ENCODE measurements at regions not wholly inside any gene's neighbourhood (a gene's known extent, or its start where the extent isn't known, plus 50 kb on each side); places are given as distances from the start of the nearest gene placed in this dataset.

DNA sequence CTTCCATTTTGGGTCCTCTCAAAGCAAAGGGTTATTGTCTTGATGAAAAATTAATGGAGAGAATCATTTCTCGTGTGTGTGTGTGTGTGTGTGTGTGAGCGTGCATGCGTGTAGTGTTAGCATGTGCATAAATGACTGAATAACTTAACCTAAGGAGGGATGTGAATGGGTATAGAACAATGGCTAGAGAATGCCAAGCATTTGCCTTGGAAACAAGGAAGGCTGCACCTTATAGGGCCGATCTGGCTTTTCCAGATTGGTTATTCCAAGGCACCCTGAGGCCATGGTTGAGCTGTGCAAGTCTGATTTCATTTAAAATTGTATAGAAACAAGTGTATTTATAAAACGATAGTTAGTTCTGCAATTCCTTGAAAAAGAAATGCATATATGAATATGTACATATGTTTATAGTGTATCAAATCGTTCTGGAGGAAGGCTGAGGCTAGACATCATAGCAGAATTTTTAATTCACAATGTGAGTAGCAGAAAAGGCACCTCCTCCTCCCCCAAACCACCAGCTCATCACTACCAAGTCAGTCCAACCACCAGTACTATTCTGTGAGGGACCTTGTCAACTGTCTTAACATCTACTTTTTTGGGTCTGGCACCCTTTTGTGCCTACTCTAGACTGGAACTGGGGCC is 322.7 kb upstream of the ISX start:
- TF ChIP-seq, protein P1, sequence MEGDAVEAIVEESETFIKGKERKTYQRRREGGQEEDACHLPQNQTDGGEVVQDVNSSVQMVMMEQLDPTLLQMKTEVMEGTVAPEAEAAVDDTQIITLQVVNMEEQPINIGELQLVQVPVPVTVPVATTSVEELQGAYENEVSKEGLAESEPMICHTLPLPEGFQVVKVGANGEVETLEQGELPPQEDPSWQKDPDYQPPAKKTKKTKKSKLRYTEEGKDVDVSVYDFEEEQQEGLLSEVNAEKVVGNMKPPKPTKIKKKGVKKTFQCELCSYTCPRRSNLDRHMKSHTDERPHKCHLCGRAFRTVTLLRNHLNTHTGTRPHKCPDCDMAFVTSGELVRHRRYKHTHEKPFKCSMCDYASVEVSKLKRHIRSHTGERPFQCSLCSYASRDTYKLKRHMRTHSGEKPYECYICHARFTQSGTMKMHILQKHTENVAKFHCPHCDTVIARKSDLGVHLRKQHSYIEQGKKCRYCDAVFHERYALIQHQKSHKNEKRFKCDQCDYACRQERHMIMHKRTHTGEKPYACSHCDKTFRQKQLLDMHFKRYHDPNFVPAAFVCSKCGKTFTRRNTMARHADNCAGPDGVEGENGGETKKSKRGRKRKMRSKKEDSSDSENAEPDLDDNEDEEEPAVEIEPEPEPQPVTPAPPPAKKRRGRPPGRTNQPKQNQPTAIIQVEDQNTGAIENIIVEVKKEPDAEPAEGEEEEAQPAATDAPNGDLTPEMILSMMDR (IDR thresholded peaks at IDR 0.05), result no peak
- no peak for TF ChIP-seq POLR2A (IDR thresholded peaks at IDR 0.05)

All from thyroid gland (tissue), 4 donors.